ENCODE measurements at regions not wholly inside any gene's neighbourhood (a gene's known extent, or its start where the extent isn't known, plus 50 kb on each side); places are given as distances from the start of the nearest gene placed in this dataset.

- H3K27ac ChIP-seq (ENCODE audit: low read depth): no peak overlapping the region
- H3K4me3 Mint-ChIP-seq: no peak overlapping the region
- DNase-seq (ENCODE audit: low spot score) (no peak), ATAC-seq (no peak)
- H4K20me1 ChIP-seq (replicated peaks; ENCODE audit: insufficient read depth): no peaks in the 10 kb centered on the region
- H3K4me2 ChIP-seq: no peak overlapping the region
- H3K9me3 Mint-ChIP-seq: peaks cover 2% of the 10 kb centered on the region; the same call in 2 of the 3 replicates
- no peak overlapping the region for H2AFZ ChIP-seq
- no peaks in the 10 kb centered on the region for H3F3A ChIP-seq (replicated peaks; ENCODE audit: low read depth)
- no peaks in the 10 kb centered on the region for H3K36me3 Mint-ChIP-seq (ENCODE audit: low read depth)
- H3K27me3 ChIP-seq (ENCODE audit: insufficient read depth): no peaks in the 10 kb centered on the region
- no peaks in the 10 kb centered on the region for H3K79me2 ChIP-seq (replicated peaks; ENCODE audit: insufficient read depth)
- H3K4me3 ChIP-seq: no peak overlapping the region
- H3K27ac Mint-ChIP-seq: no peak overlapping the region
- TF ChIP-seq REST (IDR thresholded peaks at IDR 0.05; ENCODE audit: unreplicated experiment) (no peak), CREB1 (CRISPR knock-in tag; IDR thresholded peaks at IDR 0.05; ENCODE audit: low read depth) (no peak), POLR2AphosphoS5 (IDR thresholded peaks at IDR 0.05; ENCODE audit: low read depth) (no peak), CTCF (conservative IDR thresholded peaks at IDR 0.05; ENCODE audit: low read depth in 2 of 2) (no peak), ZNF331 (CRISPR knock-in tag; IDR thresholded peaks at IDR 0.05; ENCODE audit: low read depth) (no peak), EZH2 (IDR thresholded peaks at IDR 0.05; ENCODE audit: low read depth, unreplicated experiment) (no peak), EZH2phosphoT487 (IDR thresholded peaks at IDR 0.05; ENCODE audit: unreplicated experiment) (no peak), ZNF462 (CRISPR knock-in tag; IDR thresholded peaks at IDR 0.05) (no peak), JUNB (IDR thresholded peaks at IDR 0.05; ENCODE audit: unreplicated experiment) (no peak), ZNF114 (CRISPR knock-in tag; IDR thresholded peaks at IDR 0.05) (no peak)
- H3K4me1 Mint-ChIP-seq: no peaks in the 10 kb centered on the region
- peaks cover 2% of the 10 kb centered on the region for H3K27me3 Mint-ChIP-seq (ENCODE audit: insufficient read depth, low read depth, poor library complexity)
- no peaks in the 10 kb centered on the region for H3K4me1 ChIP-seq (ENCODE audit: insufficient read depth)
- 0 out of 2 replicates have a peak, but pooled peaks cover 4% of the 10 kb centered on the region for H3K36me3 ChIP-seq (ENCODE audit: insufficient read depth)
- H3K9me2 ChIP-seq (ENCODE audit: insufficient read depth): no peaks in the 10 kb centered on the region
Measured at GRCh38 chr1:5737081-5737480, 255.1 kb downstream of the NPHP4 start.
